ENCODE measurements at regions not wholly inside any gene's neighbourhood (a gene's known extent, or its start where the extent isn't known, plus 50 kb on each side); places are given as distances from the start of the nearest gene placed in this dataset.

- DNase-seq = no peak
- H3K36me3 ChIP-seq (ENCODE audit: control insufficient read depth, insufficient read depth, low read length) = no peaks in the 10 kb centered on the region
- no peak overlapping the region for H3K4me3 ChIP-seq (ENCODE audit: low read length)
- H3K9me3 ChIP-seq (ENCODE audit: control insufficient read depth, low read depth, low read length) = no peaks in the 10 kb centered on the region
- no peak overlapping the region for H3K27ac ChIP-seq (ENCODE audit: low read length)
- WGBS (ENCODE audit: insufficient coverage, low lambda C conversion rate) = 100% methylated on average over 2 of the region's 2 CpGs
- H3K4me1 ChIP-seq (ENCODE audit: control insufficient read depth, insufficient read depth, low read length) = no peaks in the 10 kb centered on the region
- H3K27me3 ChIP-seq (ENCODE audit: control insufficient read depth, insufficient read depth, low read length) = no peaks in the 10 kb centered on the region
Observed at GRCh38 chr18:67581178-67581577, 64.7 kb upstream of the DSEL start.

GRCh38 chr18:67577386-67577785 is 60.9 kb upstream of the DSEL start:
- DNase-seq = no peak
- no peaks in the 10 kb centered on the region for H3K27me3 ChIP-seq (ENCODE audit: control insufficient read depth, insufficient read depth, low read length)
- no peak overlapping the region for H3K27ac ChIP-seq (ENCODE audit: low read length)
- no peaks in the 10 kb centered on the region for H3K9me3 ChIP-seq (ENCODE audit: control insufficient read depth, low read depth, low read length)
- no peaks in the 10 kb centered on the region for H3K36me3 ChIP-seq (ENCODE audit: control insufficient read depth, insufficient read depth, low read length)
- H3K4me3 ChIP-seq (ENCODE audit: low read length) = no peak overlapping the region
- no peaks in the 10 kb centered on the region for H3K4me1 ChIP-seq (ENCODE audit: control insufficient read depth, insufficient read depth, low read length)

- H3K4me3 ChIP-seq (ENCODE audit: low read length) = no peak overlapping the region
- H3K9me3 ChIP-seq (ENCODE audit: control insufficient read depth, low read depth, low read length) = no peaks in the 10 kb centered on the region
- no peak overlapping the region for H3K27ac ChIP-seq (ENCODE audit: low read length)
- H3K36me3 ChIP-seq (ENCODE audit: control insufficient read depth, insufficient read depth, low read length) = no peaks in the 10 kb centered on the region
- H3K4me1 ChIP-seq (ENCODE audit: control insufficient read depth, insufficient read depth, low read length) = no peaks in the 10 kb centered on the region
- 94% methylated on average over 2 of the region's 3 CpGs for WGBS (ENCODE audit: insufficient coverage, low lambda C conversion rate)
- no peaks in the 10 kb centered on the region for H3K27me3 ChIP-seq (ENCODE audit: control insufficient read depth, insufficient read depth, low read length)
- no peak for DNase-seq
Observed at GRCh38 chr18:67574749-67575148, 58.2 kb upstream of the DSEL start.

GRCh38 chr18:67568166-67568565 is 51.6 kb upstream of the DSEL start:
- Histone ChIP-seq H3K27me3 (ENCODE audit: control insufficient read depth, insufficient read depth, low read length) (no peaks in the 10 kb centered on the region), H3K4me1 (ENCODE audit: control insufficient read depth, insufficient read depth, low read length) (no peaks in the 10 kb centered on the region), H3K4me3 (ENCODE audit: low read length) (no peak overlapping the region), H3K36me3 (ENCODE audit: control insufficient read depth, insufficient read depth, low read length) (no peaks in the 10 kb centered on the region), H3K9me3 (ENCODE audit: control insufficient read depth, low read depth, low read length) (no peaks in the 10 kb centered on the region), H3K27ac (ENCODE audit: low read length) (no peak overlapping the region)
- WGBS (ENCODE audit: insufficient coverage, low lambda C conversion rate) = 60% methylated on average over 2 of the region's 2 CpGs
- no peak for DNase-seq
